ENCODE measurements at regions not wholly inside any gene's neighbourhood (a gene's known extent, or its start where the extent isn't known, plus 50 kb on each side); places are given as distances from the start of the nearest gene placed in this dataset.
"Not testable (repeated sequence)": the region's sequence is repeated elsewhere in the genome, so short reads cannot be mapped to it uniquely, and the experiment has no call there.

GRCh38 chr5:105872569-105873270 lies 1798.0 kb downstream of the EFNA5 start:
- intact Hi-C loops (cut with micrococcal nuclease): no loop called here
- Mint-ChIP-seq H3K4me1 (ENCODE audit: low read depth) (no peaks in the 10 kb centered on the region), H3K9me3 (peaks cover 8% of the 10 kb centered on the region), H3K27me3 (ENCODE audit: low read depth) (no peaks in the 10 kb centered on the region), H3K27ac (no peak overlapping the region), H3K4me3 (no peak overlapping the region), H3K36me3 (ENCODE audit: low read depth) (no peaks in the 10 kb centered on the region)
- CTCF ChIA-PET: interaction anchor here (0.6 kb wide), 1 partner anchor 20 kb away, joined by 4 read pairs; no protein-coding TSS in a partner anchor
- DNase-seq: no peak

GRCh38 chr5:105868038-105868780 lies 1802.5 kb downstream of the EFNA5 start:
- Mint-ChIP-seq H3K36me3 (ENCODE audit: low read depth) (no peaks in the 10 kb centered on the region), H3K27me3 (ENCODE audit: low read depth) (no peaks in the 10 kb centered on the region), H3K27ac (no peak overlapping the region), H3K9me3 (peaks cover 13% of the 10 kb centered on the region), H3K4me3 (no peak overlapping the region), H3K4me1 (ENCODE audit: low read depth) (no peaks in the 10 kb centered on the region)
- DNase-seq: no peak
- CTCF ChIA-PET: no interaction called here
- intact Hi-C loops (cut with micrococcal nuclease): no loop called here

GRCh38 chr5:105865834-105866233 lies 1804.9 kb downstream of the EFNA5 start:
- no peak for DNase-seq
- H3K36me3 Mint-ChIP-seq (ENCODE audit: low read depth): no peaks in the 10 kb centered on the region
- no peak overlapping the region for H3K27ac Mint-ChIP-seq
- CTCF ChIA-PET: no interaction called here
- H3K9me3 Mint-ChIP-seq: peaks cover 11% of the 10 kb centered on the region
- no peaks in the 10 kb centered on the region for H3K27me3 Mint-ChIP-seq (ENCODE audit: low read depth)
- no peaks in the 10 kb centered on the region for H3K4me1 Mint-ChIP-seq (ENCODE audit: low read depth)
- intact Hi-C loops (cut with micrococcal nuclease): no loop called here
- H3K4me3 Mint-ChIP-seq: no peak overlapping the region

GRCh38 chr5:105859350-105859749 lies 1811.4 kb downstream of the EFNA5 start:
- H3K4me1 Mint-ChIP-seq (ENCODE audit: low read depth); H3K36me3 Mint-ChIP-seq (ENCODE audit: low read depth); H3K27me3 Mint-ChIP-seq (ENCODE audit: low read depth); DNase-seq; H3K4me3 Mint-ChIP-seq; intact Hi-C loops (cut with micrococcal nuclease); H3K27ac Mint-ChIP-seq; CTCF ChIA-PET: not testable (repeated sequence)
- peaks cover 13% of the 10 kb centered on the region for H3K9me3 Mint-ChIP-seq

GRCh38 chr5:105849701-105850100 lies 1821.0 kb downstream of the EFNA5 start:
- CTCF ChIA-PET: no interaction called here
- no peak overlapping the region for H3K4me3 Mint-ChIP-seq
- no peaks in the 10 kb centered on the region for H3K27me3 Mint-ChIP-seq (ENCODE audit: low read depth)
- intact Hi-C loops (cut with micrococcal nuclease): no loop called here
- H3K36me3 Mint-ChIP-seq (ENCODE audit: low read depth): no peaks in the 10 kb centered on the region
- DNase-seq: no peak
- H3K4me1 Mint-ChIP-seq (ENCODE audit: low read depth): no peaks in the 10 kb centered on the region
- H3K27ac Mint-ChIP-seq: no peak overlapping the region
- H3K9me3 Mint-ChIP-seq: peaks cover 3% of the 10 kb centered on the region

GRCh38 chr5:105840800-105841199 lies 1829.9 kb downstream of the EFNA5 start:
- CTCF ChIA-PET: no interaction called here
- no peak overlapping the region for H3K4me3 Mint-ChIP-seq
- DNase-seq: no peak
- H3K36me3 Mint-ChIP-seq (ENCODE audit: low read depth): no peaks in the 10 kb centered on the region
- H3K27me3 Mint-ChIP-seq (ENCODE audit: low read depth): no peaks in the 10 kb centered on the region
- H3K27ac Mint-ChIP-seq: no peak overlapping the region
- H3K4me1 Mint-ChIP-seq (ENCODE audit: low read depth): no peaks in the 10 kb centered on the region
- intact Hi-C loops (cut with micrococcal nuclease): no loop called here
- H3K9me3 Mint-ChIP-seq: peaks cover 9% of the 10 kb centered on the region

GRCh38 chr5:105836887-105837286 lies 1833.8 kb downstream of the EFNA5 start:
- Mint-ChIP-seq H3K4me3 (no peak overlapping the region), H3K27ac (no peak overlapping the region), H3K27me3 (ENCODE audit: low read depth) (no peaks in the 10 kb centered on the region), H3K36me3 (ENCODE audit: low read depth) (no peaks in the 10 kb centered on the region), H3K4me1 (ENCODE audit: low read depth) (no peaks in the 10 kb centered on the region), H3K9me3 (peaks cover 9% of the 10 kb centered on the region)
- intact Hi-C loops (cut with micrococcal nuclease): no loop called here
- CTCF ChIA-PET: no interaction called here
- DNase-seq: no peak

- Mint-ChIP-seq H3K27me3 (ENCODE audit: low read depth) (no peaks in the 10 kb centered on the region), H3K4me1 (ENCODE audit: low read depth) (no peaks in the 10 kb centered on the region), H3K27ac (no peak overlapping the region), H3K9me3 (peaks cover 9% of the 10 kb centered on the region), H3K36me3 (ENCODE audit: low read depth) (no peaks in the 10 kb centered on the region), H3K4me3 (no peak overlapping the region)
- CTCF ChIA-PET: no interaction called here
- DNase-seq: no peak
- intact Hi-C loops (cut with micrococcal nuclease): no loop called here
Measured at GRCh38 chr5:105836268-105836667, 1834.5 kb downstream of the EFNA5 start.

GRCh38 chr5:105828821-105829220 lies 1841.9 kb downstream of the EFNA5 start:
- H3K27ac Mint-ChIP-seq: no peak overlapping the region
- intact Hi-C loops (cut with micrococcal nuclease): no loop called here
- no peaks in the 10 kb centered on the region for H3K36me3 Mint-ChIP-seq (ENCODE audit: low read depth)

GRCh38 chr5:105821800-105822199 lies 1848.9 kb downstream of the EFNA5 start:
- Mint-ChIP-seq H3K27ac (no peak overlapping the region), H3K4me1 (ENCODE audit: low read depth) (no peaks in the 10 kb centered on the region), H3K4me3 (no peak overlapping the region), H3K9me3 (peaks cover 5% of the 10 kb centered on the region), H3K36me3 (ENCODE audit: low read depth) (no peaks in the 10 kb centered on the region), H3K27me3 (ENCODE audit: low read depth) (no peaks in the 10 kb centered on the region)
- intact Hi-C loops (cut with micrococcal nuclease): no loop called here
- DNase-seq: no peak
- CTCF ChIA-PET: no interaction called here

More at GRCh38 chr5:105828821-105829220, 1841.9 kb downstream of the EFNA5 start:
- CTCF ChIA-PET: no interaction called here
- H3K27me3 Mint-ChIP-seq (ENCODE audit: low read depth): no peaks in the 10 kb centered on the region
- no peaks in the 10 kb centered on the region for H3K4me1 Mint-ChIP-seq (ENCODE audit: low read depth)
- H3K9me3 Mint-ChIP-seq: no peaks in the 10 kb centered on the region
- no peak overlapping the region for H3K4me3 Mint-ChIP-seq
- DNase-seq: no peak

- Mint-ChIP-seq H3K9me3 (peaks cover 8% of the 10 kb centered on the region), H3K27ac (no peak overlapping the region), H3K36me3 (ENCODE audit: low read depth) (no peaks in the 10 kb centered on the region), H3K4me3 (no peak overlapping the region), H3K27me3 (ENCODE audit: low read depth) (no peaks in the 10 kb centered on the region), H3K4me1 (ENCODE audit: low read depth) (no peaks in the 10 kb centered on the region)
- intact Hi-C loops (cut with micrococcal nuclease): no loop called here
- DNase-seq: no peak
- CTCF ChIA-PET: no interaction called here
Measured at GRCh38 chr5:105817914-105818313, 1852.8 kb downstream of the EFNA5 start.

- Mint-ChIP-seq H3K27ac (no peak overlapping the region), H3K27me3 (ENCODE audit: low read depth) (no peaks in the 10 kb centered on the region), H3K4me1 (ENCODE audit: low read depth) (no peaks in the 10 kb centered on the region), H3K4me3 (no peak overlapping the region), H3K9me3 (peaks cover 8% of the 10 kb centered on the region), H3K36me3 (ENCODE audit: low read depth) (no peaks in the 10 kb centered on the region)
- no peak for DNase-seq
- intact Hi-C loops (cut with micrococcal nuclease): no loop called here
- CTCF ChIA-PET: no interaction called here
Measured at GRCh38 chr5:105817416-105817815, 1853.3 kb downstream of the EFNA5 start.

GRCh38 chr5:105816961-105817360 lies 1853.8 kb downstream of the EFNA5 start:
- Mint-ChIP-seq H3K4me1 (ENCODE audit: low read depth) (no peaks in the 10 kb centered on the region), H3K36me3 (ENCODE audit: low read depth) (no peaks in the 10 kb centered on the region), H3K4me3 (no peak overlapping the region), H3K9me3 (peaks cover 8% of the 10 kb centered on the region), H3K27me3 (ENCODE audit: low read depth) (no peaks in the 10 kb centered on the region), H3K27ac (no peak overlapping the region)
- DNase-seq: no peak
- intact Hi-C loops (cut with micrococcal nuclease): no loop called here
- CTCF ChIA-PET: no interaction called here

Measured in activated naive CD4-positive, alpha-beta T cell treated with anti-CD3 and anti-CD28 coated beads for 36 hours (primary cell).